GM12891 (cell line): ENCODE measurements at regions not wholly inside any gene's neighbourhood (a gene's known extent, or its start where the extent isn't known, plus 50 kb on each side); places are given as distances from the start of the nearest gene placed in this dataset.
"Not testable (repeated sequence)": the region's sequence is repeated elsewhere in the genome, so short reads cannot be mapped to it uniquely, and the experiment has no call there.

Experiments used
- DNase-seq: peaks from one replicate; pipeline ENCODE4 v3.0.0; 2011; ENCODE audit warnings: low spot score; ENCODE audit not compliant: insufficient read length
- FAIRE-seq: peaks from 2 replicates; lab custom pipeline; 2011; peaks lifted over from hg19 to GRCh38; lab: Jason Lieb, UNC
- PAX5 ChIP-seq: IDR thresholded peaks from 2 replicates; pipeline ENCODE4 v1.6.1; 2011; ENCODE audit warnings: low read length, moderate library complexity, mild to moderate bottlenecking; ENCODE audit not compliant: insufficient read depth, severe bottlenecking
- POLR2A ChIP-seq: IDR thresholded peaks from 2 replicates; pipeline ENCODE4 v1.6.1; 2011; ENCODE audit warnings: low read depth, low read length, control low read depth
- POLR2AphosphoS5 ChIP-seq: IDR thresholded peaks from 2 replicates; pipeline ENCODE4 v1.6.1; 2011; ENCODE audit warnings: low read depth, low read length, control low read depth
- POU2F2 ChIP-seq: IDR thresholded peaks from 2 replicates; pipeline ENCODE4 v1.6.1; 2011; ENCODE audit warnings: low read depth, mild to moderate bottlenecking, control low read depth, low read length, moderate library complexity
- SPI1 ChIP-seq: IDR thresholded peaks from 2 replicates; pipeline ENCODE4 v1.6.1; 2011; ENCODE audit warnings: low read depth, low read length, control low read depth
- TAF1 ChIP-seq: IDR thresholded peaks from 2 replicates; pipeline ENCODE4 v1.6.1; 2011; ENCODE audit warnings: low read depth, low read length, control low read depth

GRCh38 chr12:3381059-3382047 lies 109.7 kb upstream of the PRMT8 start:
- TF ChIP-seq PAX5 (no peak), POU2F2 (no peak), POLR2A (no peak), TAF1 (no peak), POLR2AphosphoS5 (no peak), SPI1 (no peak)
- FAIRE-seq = no peak
- DNase-seq = no peak

- FAIRE-seq (no peak), DNase-seq (no peak)
- no peak for TF ChIP-seq POU2F2
- no peak for TF ChIP-seq PAX5
- no peak for TF ChIP-seq POLR2A
- no peak for TF ChIP-seq SPI1
- TF ChIP-seq TAF1 = no peak
- no peak for TF ChIP-seq POLR2AphosphoS5
Observed at GRCh38 chr12:3389986-3390385, 101.0 kb upstream of the PRMT8 start.

- FAIRE-seq, DNase-seq: not testable (repeated sequence)
Observed at GRCh38 chr12:3397596-3397995, 93.4 kb upstream of the PRMT8 start.

GRCh38 chr12:3398196-3398789 lies 92.7 kb upstream of the PRMT8 start:
- DNase-seq (no peak), FAIRE-seq (no peak)
- no peak for TF ChIP-seq POU2F2
- no peak for TF ChIP-seq PAX5
- TF ChIP-seq TAF1 = no peak
- no peak for TF ChIP-seq POLR2AphosphoS5

DNA sequence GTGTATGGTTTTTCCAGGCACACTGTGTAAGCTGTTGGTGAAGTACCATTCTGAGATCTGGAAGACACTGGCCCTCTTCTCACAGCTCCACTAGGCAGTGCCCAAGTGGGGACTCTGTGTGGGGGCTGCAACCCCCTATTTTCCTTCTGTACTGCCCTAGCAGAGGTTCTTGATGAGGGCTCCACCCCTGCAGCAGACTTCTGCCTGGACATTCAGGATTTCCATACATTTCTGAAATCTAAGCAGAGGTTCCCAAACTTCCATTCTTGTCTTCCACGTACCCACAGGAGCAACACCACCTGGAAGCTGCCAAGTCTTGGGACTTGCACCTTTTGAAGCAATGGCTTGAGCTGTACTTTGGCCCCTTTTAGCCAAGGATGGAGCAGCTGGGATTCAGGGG lies 85.2 kb upstream of the PRMT8 start:
- TF ChIP-seq PAX5 = no peak
- no peak for FAIRE-seq
- no peak for DNase-seq

GRCh38 chr12:3407723-3408122 lies 83.3 kb upstream of the PRMT8 start:
- FAIRE-seq = no peak
- TF ChIP-seq POLR2AphosphoS5 = no peak
- TF ChIP-seq SPI1 = no peak
- TF ChIP-seq POLR2A = no peak
- TF ChIP-seq PAX5 = no peak
- no peak for TF ChIP-seq POU2F2
- TF ChIP-seq TAF1 = no peak
- DNase-seq = no peak

GRCh38 chr12:3409662-3410061 lies 81.3 kb upstream of the PRMT8 start:
- DNase-seq (no peak), FAIRE-seq (no peak)
- TF ChIP-seq SPI1 (no peak), PAX5 (no peak), POU2F2 (no peak), POLR2A (no peak), POLR2AphosphoS5 (no peak), TAF1 (no peak)

- DNase-seq (no peak), FAIRE-seq (no peak)
- TF ChIP-seq SPI1 (no peak), POLR2A (no peak), TAF1 (no peak), PAX5 (no peak), POU2F2 (no peak), POLR2AphosphoS5 (no peak)
Observed at GRCh38 chr12:3416159-3416558, 74.8 kb upstream of the PRMT8 start.

DNA sequence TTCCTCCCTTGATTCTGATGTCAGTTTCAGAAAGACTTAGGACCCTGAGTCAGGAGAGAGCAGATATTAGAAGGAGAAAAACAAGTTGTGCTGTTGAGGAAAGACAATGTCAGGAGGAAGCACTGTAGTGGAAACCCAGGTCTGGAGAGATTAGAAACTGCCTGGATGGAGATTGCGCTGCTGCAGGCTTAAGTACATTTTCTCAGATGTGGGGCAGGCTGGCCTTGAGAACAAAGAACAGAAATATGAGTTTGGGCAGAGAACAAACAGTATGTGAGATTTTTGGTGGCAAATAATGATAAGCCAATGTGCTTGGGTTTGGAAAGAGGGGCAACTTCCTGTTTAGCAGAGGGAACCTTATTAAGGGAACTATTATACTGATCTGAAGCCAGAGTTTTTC lies 74.3 kb upstream of the PRMT8 start:
- TF ChIP-seq PAX5 (no peak), POLR2AphosphoS5 (no peak), POU2F2 (no peak), SPI1 (no peak), TAF1 (no peak), POLR2A (no peak)

DNA sequence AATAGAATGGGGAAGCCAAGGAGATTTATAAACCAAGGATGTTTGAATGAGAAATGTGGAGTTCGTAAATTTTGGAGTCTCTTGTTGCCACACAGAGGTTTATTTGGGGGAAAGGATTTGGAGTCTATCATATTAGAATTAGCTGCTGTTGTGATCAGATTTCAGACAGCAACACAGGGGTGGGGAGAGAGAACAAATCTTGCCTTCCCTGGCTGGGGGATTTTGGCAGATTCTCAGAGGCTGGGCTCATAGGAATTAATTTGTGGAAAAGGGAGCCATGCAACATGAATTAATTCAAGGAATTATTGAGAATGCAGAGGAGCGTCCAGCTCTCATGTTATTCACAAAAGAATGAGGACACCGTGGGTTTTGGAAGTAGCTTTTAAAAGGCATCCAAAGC lies 73.9 kb upstream of the PRMT8 start:
- no peak for DNase-seq
- FAIRE-seq = no peak
- TF ChIP-seq PAX5 (no peak), POLR2AphosphoS5 (no peak), POU2F2 (no peak), SPI1 (no peak), TAF1 (no peak), POLR2A (no peak)

More for the DNA sequence above, 74.3 kb upstream of the PRMT8 start:
- DNase-seq (no peak), FAIRE-seq (no peak)
